NT2/D1 (cell line): ENCODE measurements at regions not wholly inside any gene's neighbourhood (a gene's known extent, or its start where the extent isn't known, plus 50 kb on each side); places are given as distances from the start of the nearest gene placed in this dataset.

Experiments
- SUZ12 ChIP-seq: IDR thresholded peaks from 2 replicates; pipeline ENCODE4 v1.6.1; 2011; ENCODE audit not compliant: insufficient read length, insufficient read depth; ENCODE audit errors: extremely low read depth
- YY1 ChIP-seq: IDR thresholded peaks from 2 replicates; pipeline ENCODE4 v1.6.1; 2011; ENCODE audit not compliant: insufficient read length, insufficient read depth
- ZNF274 ChIP-seq: IDR thresholded peaks from 2 replicates; pipeline ENCODE4 v1.6.1; 2011; ENCODE audit warnings: mild to moderate bottlenecking, low read depth, low read length

DNA sequence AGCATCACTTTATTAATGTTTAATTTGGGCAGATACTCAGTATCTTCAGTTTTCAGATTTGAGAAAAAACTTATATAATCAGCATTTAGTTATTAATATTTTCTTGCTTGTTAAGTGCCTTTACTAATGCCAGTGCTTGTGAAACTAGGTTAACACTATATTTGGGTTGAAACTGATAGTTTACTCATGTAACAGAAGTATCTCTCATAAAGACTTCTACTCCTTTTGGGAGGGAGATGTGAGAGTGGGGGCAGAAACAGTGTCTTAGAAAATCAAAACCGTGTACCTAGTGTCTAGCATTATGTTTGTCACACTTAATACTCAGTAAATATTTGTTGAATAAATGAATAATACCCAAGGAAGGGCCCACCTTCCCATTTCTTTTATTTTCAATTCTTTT, 129.5 kb downstream of the MSTN start:
- TF ChIP-seq YY1 (no peak), SUZ12 (no peak), ZNF274 (no peak)
